ENCODE measurements at regions not wholly inside any gene's neighbourhood (a gene's known extent, or its start where the extent isn't known, plus 50 kb on each side); places are given as distances from the start of the nearest gene placed in this dataset.
A peak's percentile ranks its signal among the peaks of the same experiment; 100 is the strongest.
"Not testable (repeated sequence)": the region's sequence is repeated elsewhere in the genome, so short reads cannot be mapped to it uniquely, and the experiment has no call there.

DNA sequence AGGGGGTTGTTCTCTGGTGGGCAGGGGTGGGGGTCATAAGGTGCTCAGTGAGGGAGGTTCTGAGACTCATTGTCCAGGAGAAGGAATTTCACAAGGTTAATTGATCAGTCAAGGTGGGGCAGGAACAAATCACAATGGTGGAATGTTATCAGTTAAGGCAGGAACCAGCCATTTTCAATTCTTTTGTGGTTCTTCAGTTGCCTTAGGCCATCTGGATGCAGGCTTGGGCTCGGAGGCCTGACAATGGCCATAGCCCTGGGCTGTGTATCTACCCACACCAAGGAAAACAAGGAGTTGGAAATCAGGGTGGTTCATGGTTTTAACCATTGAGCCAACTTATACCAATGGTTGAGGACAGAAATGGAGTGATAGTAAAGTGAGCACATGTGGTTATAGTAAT lies 1221.8 kb downstream of the TYW1 start:
- H3K27me3 ChIP-seq, result no peaks in the 10 kb centered on the region
- no peak for DNase-seq

GRCh38 chr7:68222311-68222710 lies 1225.7 kb downstream of the TYW1 start:
- Histone ChIP-seq H3K36me3 (no peaks in the 10 kb centered on the region), H3K4me1 (peaks cover 10% of the 10 kb centered on the region), H3K4me3 (ENCODE audit: low read depth, low read length) (no peak overlapping the region), H3K27me3 (no peaks in the 10 kb centered on the region), H3K9me3 (no peaks in the 10 kb centered on the region)
- TF ChIP-seq, protein P1, sequence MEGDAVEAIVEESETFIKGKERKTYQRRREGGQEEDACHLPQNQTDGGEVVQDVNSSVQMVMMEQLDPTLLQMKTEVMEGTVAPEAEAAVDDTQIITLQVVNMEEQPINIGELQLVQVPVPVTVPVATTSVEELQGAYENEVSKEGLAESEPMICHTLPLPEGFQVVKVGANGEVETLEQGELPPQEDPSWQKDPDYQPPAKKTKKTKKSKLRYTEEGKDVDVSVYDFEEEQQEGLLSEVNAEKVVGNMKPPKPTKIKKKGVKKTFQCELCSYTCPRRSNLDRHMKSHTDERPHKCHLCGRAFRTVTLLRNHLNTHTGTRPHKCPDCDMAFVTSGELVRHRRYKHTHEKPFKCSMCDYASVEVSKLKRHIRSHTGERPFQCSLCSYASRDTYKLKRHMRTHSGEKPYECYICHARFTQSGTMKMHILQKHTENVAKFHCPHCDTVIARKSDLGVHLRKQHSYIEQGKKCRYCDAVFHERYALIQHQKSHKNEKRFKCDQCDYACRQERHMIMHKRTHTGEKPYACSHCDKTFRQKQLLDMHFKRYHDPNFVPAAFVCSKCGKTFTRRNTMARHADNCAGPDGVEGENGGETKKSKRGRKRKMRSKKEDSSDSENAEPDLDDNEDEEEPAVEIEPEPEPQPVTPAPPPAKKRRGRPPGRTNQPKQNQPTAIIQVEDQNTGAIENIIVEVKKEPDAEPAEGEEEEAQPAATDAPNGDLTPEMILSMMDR (IDR thresholded peaks at IDR 0.05; ENCODE audit: low read depth, low read length), result no peak
- DNase-seq, result no peak

More for the DNA sequence above, 1221.8 kb downstream of the TYW1 start:
- H3K4me3 ChIP-seq (ENCODE audit: low read depth, low read length), result no peak overlapping the region
- H3K9me3 ChIP-seq, result no peaks in the 10 kb centered on the region
- H3K36me3 ChIP-seq, result no peaks in the 10 kb centered on the region
- peaks cover 2% of the 10 kb centered on the region for H3K4me1 ChIP-seq
- TF ChIP-seq, protein P1 (IDR thresholded peaks at IDR 0.05; ENCODE audit: low read depth, low read length), result no peak

DNA sequence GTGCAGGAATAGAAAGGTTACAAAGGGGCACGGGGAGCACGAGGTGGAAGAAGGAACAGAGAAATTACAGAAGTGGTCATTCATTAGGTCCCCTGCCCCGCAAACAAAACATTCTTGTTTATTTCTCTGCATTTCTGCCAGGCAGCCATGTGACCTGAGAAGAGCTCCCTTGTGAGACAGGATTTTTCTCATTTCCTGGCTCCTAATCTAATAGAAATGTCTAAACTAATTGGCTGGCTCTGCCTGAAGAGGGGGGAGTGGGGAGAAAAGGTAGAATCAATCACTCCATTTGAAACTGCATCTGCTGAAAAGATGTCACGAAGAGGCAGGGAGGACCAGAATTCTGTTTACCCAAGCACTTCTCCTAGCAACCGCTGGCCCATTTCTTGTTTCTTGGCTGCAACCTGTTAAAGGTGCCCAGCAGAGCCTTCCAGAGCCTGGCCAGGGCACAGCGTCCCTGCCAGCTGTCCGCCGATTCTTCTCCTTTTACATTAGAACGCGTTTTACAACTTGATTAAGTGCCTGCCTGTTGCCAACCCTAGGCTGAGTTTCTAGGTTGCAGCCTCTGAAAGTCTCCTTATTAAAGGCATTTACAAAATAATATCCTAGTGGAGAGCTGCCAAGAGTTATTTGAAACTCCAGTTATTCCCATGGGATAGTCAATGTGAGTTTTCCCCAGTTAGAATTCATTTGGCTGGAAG lies 1227.6 kb downstream of the TYW1 start:
- Histone ChIP-seq H3K36me3 (no peaks in the 10 kb centered on the region), H3K4me3 (ENCODE audit: low read depth, low read length) (peak overlapping the region; percentile 46), H3K4me1 (peaks cover 10% of the 10 kb centered on the region), H3K27me3 (no peaks in the 10 kb centered on the region), H3K9me3 (no peaks in the 10 kb centered on the region)
- TF ChIP-seq, protein P1 (IDR thresholded peaks at IDR 0.05; ENCODE audit: low read depth, low read length), result no peak
- peak; percentile 65 for DNase-seq

GRCh38 chr7:68231011-68231410 lies 1234.4 kb downstream of the TYW1 start:
- not testable (repeated sequence) for DNase-seq; H3K36me3 ChIP-seq; H3K9me3 ChIP-seq; H3K4me1 ChIP-seq; H3K4me3 ChIP-seq (ENCODE audit: low read depth, low read length); H3K27me3 ChIP-seq

GRCh38 chr7:68235937-68236336 lies 1239.3 kb downstream of the TYW1 start:
- Histone ChIP-seq H3K36me3 (no peaks in the 10 kb centered on the region), H3K4me3 (ENCODE audit: low read depth, low read length) (no peak overlapping the region), H3K27me3 (no peaks in the 10 kb centered on the region), H3K4me1 (no peaks in the 10 kb centered on the region), H3K9me3 (no peaks in the 10 kb centered on the region)
- DNase-seq, result no peak
- TF ChIP-seq, protein P1 (IDR thresholded peaks at IDR 0.05; ENCODE audit: low read depth, low read length), result no peak

- H3K36me3 ChIP-seq, result no peaks in the 10 kb centered on the region
- no peaks in the 10 kb centered on the region for H3K4me1 ChIP-seq
- no peak overlapping the region for H3K4me3 ChIP-seq (ENCODE audit: low read depth, low read length)
- DNase-seq, result no peak
- no peaks in the 10 kb centered on the region for H3K9me3 ChIP-seq
- no peaks in the 10 kb centered on the region for H3K27me3 ChIP-seq
- TF ChIP-seq, protein P1 (IDR thresholded peaks at IDR 0.05; ENCODE audit: low read depth, low read length), result no peak
Measured at GRCh38 chr7:68238204-68238805, 1241.7 kb downstream of the TYW1 start.
